Aorta (tissue), 5 donors: ENCODE measurements at regions not wholly inside any gene's neighbourhood (a gene's known extent, or its start where the extent isn't known, plus 50 kb on each side); places are given as distances from the start of the nearest gene placed in this dataset.

Experiments used
- ATAC-seq: fragments of 200-7000 bp; cut with Tn5 transposase; one replicate; pipeline ENCODE4 v1.9.1; 2022; ENCODE audit warnings: moderate library complexity; ENCODE audit not compliant: low FRiP score
- DNase-seq, 2 donors: peaks; one replicate each; pipeline ENCODE4 v3.0.0-alpha.2; 2020
- H3K27ac ChIP-seq, 2 donors: one replicate each; pipeline ENCODE4 v1.5.1; 2013; ENCODE audit warnings: low read length in 2 of 2, mild to moderate bottlenecking in 2 of 2, moderate library complexity in 2 of 2, control low read depth in 1 of 2, inconsistent platforms in 1 of 2, low read depth in 1 of 2
- H3K27me3 ChIP-seq, 2 donors: one replicate each; pipeline ENCODE4 v1.6.1; 2013; ENCODE audit warnings: control low read depth in 1 of 2, low read length in 1 of 2, mild to moderate bottlenecking in 1 of 2, moderate library complexity in 1 of 2; ENCODE audit not compliant: insufficient read depth in 2 of 2, control insufficient read depth in 1 of 2
- H3K36me3 ChIP-seq, 2 donors: one replicate each; pipeline ENCODE4 v1.6.1; 2013; ENCODE audit warnings: control low read depth in 1 of 2, low read length in 1 of 2, mild to moderate bottlenecking in 1 of 2; ENCODE audit not compliant: insufficient read depth in 2 of 2, control insufficient read depth in 1 of 2
- H3K4me1 ChIP-seq, 2 donors: one replicate each; pipeline ENCODE4 v1.6.1; 2013; ENCODE audit warnings: low read length in 2 of 2, control low read depth in 1 of 2, mild to moderate bottlenecking in 1 of 2, moderate library complexity in 1 of 2; ENCODE audit not compliant: insufficient read depth in 2 of 2, control insufficient read depth in 1 of 2
- H3K4me3 ChIP-seq, 2 donors: one replicate each; pipeline ENCODE4 v1.5.1; 2013; ENCODE audit warnings: low read length in 2 of 2, control low read depth in 1 of 2, mild to moderate bottlenecking in 1 of 2
- H3K9me3 ChIP-seq: one replicate; pipeline ENCODE4 v1.6.1; 2013; ENCODE audit warnings: mild to moderate bottlenecking, low read length; ENCODE audit not compliant: control insufficient read depth
- WGBS, 2 donors: extraction: QIAGEN DNeasy Blood & Tissue Kit; methylation state at CpG; one replicate each; pipeline ENCODE4 v1.1.7; 2013; 5-methylcytosine and 5-hydroxymethylcytosine counted together
- intact Hi-C, 2 donors: fragments of 100-400 bp; cut with DNase I; formaldehyde crosslinking; loops; one replicate each; pipeline versions ENCODE4 v1.14.2 to v1.15.0; 2022
- donor health status: healthy with polysubstance abuse.
- donor health status: Bipolar disorder and iron deficiency.
- donor health status: DM: no; HTN: no; CAD: no.
- donor health status: DM: no; HTN: no; CAD: no.
- donor health status: DM: yes; HTN: yes; CAD: no.

DNA sequence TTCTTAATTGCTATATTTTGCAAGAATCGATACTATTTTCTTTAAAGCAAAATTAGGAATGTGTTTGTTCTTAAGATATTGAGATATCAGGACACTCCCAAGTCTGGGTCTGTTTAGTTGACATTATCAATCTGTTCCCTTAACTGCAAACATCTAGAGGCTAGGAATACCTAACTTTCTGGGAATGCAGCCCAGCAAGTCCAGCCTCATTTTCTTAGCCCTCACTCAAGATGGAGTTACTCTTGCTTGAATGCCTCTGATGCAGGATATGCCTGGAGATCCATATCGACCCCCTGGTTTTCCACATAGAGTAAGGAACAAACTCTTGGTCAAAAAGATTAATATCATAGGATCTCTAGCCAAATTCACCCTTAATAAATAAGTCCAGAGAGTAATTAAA is 305.3 kb upstream of the COBL start:
- 84 to 85% methylated on average over 2 of the region's 2 CpGs for WGBS, 2 donors
- intact Hi-C loops, result no loop called here
- no peaks in the 10 kb centered on the region for H3K4me1 ChIP-seq
- ATAC-seq, result no peak
- H3K27ac ChIP-seq, result no peak overlapping the region
- H3K36me3 ChIP-seq, result no peaks in the 10 kb centered on the region
- no peak overlapping the region for H3K4me3 ChIP-seq
- no peak for DNase-seq
- H3K9me3 ChIP-seq, result no peaks in the 10 kb centered on the region
- H3K27me3 ChIP-seq, result no peaks in the 10 kb centered on the region

DNA sequence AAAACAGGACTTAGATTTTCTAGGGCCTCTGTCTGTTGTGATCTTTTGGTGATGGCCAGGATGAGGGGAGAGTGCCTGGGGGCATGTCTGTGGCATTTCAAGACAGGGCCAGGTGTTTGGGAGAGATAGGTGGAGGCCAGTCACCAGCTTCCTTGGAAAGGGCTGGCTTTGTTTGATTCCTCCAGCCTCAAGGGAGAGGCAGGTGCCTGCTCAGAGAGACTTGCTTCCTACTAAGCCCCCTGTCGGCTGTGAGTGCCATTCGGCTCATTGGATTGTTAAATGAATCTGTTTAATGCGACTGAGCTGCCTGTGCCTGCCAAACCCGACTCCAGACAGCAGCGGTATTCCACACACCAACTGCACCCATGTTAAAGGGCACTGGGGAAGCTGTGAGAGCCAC is 304.1 kb upstream of the COBL start:
- Histone ChIP-seq H3K9me3 (no peaks in the 10 kb centered on the region), H3K27ac (no peak overlapping the region), H3K27me3 (no peaks in the 10 kb centered on the region), H3K4me3 (no peak overlapping the region), H3K36me3 (no peaks in the 10 kb centered on the region), H3K4me1 (no peaks in the 10 kb centered on the region)
- DNase-seq (no peak), ATAC-seq (no peak)
- intact Hi-C loops, result no loop called here
- WGBS, 2 donors, result 51 to 59% methylated on average over 5 of the region's 5 CpGs

DNA sequence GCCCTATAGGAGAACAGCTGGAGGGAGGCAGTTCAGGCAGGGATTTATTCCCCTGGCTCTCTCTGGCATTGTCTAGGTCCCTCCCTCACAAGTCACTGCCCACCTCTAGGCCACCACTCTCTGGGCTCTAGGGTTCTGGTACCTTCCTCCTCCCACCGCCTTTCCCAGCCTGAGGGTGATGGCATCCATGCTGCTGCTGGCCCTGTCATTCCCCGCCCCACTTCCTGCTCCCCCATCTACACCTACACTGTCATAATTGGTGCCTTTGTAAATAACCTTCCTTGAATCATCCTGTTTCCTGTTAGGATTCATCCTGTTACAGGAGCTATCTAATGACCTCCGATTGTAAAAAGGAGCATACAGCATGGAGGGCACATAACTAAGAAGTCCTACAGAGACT is 303.3 kb upstream of the COBL start:
- 90 to 94% methylated on average over 3 of the region's 3 CpGs for WGBS, 2 donors
- Histone ChIP-seq H3K4me1 (no peaks in the 10 kb centered on the region), H3K27ac (no peak overlapping the region), H3K4me3 (no peak overlapping the region), H3K27me3 (no peaks in the 10 kb centered on the region), H3K9me3 (no peaks in the 10 kb centered on the region), H3K36me3 (no peaks in the 10 kb centered on the region)
- DNase-seq (no peak), ATAC-seq (no peak)
- intact Hi-C loops, result no loop called here

DNA sequence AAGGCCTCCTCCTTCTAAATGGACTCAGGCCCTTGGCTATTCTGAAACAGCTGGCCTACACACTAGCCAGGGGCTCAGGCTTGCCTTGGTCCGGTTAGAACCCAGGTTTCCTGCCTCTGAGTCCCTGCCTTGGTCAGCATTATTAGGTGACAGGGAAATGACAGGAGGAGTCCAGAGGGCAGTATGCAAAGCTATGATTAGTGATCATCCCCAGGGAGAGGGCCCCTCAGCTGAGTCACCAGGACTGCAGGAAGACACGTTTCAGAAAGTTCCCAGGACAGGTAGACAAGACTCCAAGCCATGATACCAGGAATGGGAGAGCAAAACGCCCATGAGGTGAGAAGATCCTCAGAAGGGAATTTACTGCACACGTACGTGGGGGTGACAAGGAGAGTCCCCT is 301.1 kb upstream of the COBL start:
- Histone ChIP-seq H3K27ac (no peak overlapping the region), H3K4me3 (no peak overlapping the region), H3K9me3 (no peaks in the 10 kb centered on the region), H3K27me3 (no peaks in the 10 kb centered on the region), H3K36me3 (no peaks in the 10 kb centered on the region), H3K4me1 (no peaks in the 10 kb centered on the region)
- no peak for ATAC-seq
- DNase-seq, result no peak
- intact Hi-C loops, result no loop called here
- 76 to 81% methylated on average over 5 of the region's 5 CpGs for WGBS, 2 donors

DNA sequence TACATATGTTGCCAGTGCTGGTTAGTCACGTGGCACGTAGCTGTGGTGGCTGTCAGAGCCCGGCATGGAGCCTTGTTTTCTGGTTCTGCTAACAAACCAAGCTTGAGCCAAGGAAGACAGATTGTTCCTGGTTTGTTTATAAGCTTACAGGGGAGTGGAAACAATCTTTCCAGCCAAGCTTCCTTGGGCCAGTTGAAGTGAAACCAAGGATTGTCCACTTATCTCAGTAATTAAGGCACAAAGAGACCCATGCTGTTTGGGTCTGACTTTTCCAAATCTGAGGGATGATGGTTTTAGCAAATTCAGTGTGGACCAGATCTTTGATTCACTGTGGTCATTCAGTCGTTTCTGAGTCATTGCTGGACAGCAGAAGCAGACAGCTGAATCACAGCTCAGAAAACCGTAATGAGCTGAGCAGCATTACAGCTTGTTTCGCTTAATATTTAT is 297.3 kb upstream of the COBL start:
- Histone ChIP-seq H3K4me1 (no peaks in the 10 kb centered on the region), H3K27ac (no peak overlapping the region), H3K36me3 (no peaks in the 10 kb centered on the region), H3K4me3 (no peak overlapping the region), H3K27me3 (no peaks in the 10 kb centered on the region), H3K9me3 (no peaks in the 10 kb centered on the region)
- intact Hi-C loops, result no loop called here
- ATAC-seq (no peak), DNase-seq (no peak)
- WGBS, 2 donors, result 31 to 34% methylated on average over 6 of the region's 6 CpGs

DNA sequence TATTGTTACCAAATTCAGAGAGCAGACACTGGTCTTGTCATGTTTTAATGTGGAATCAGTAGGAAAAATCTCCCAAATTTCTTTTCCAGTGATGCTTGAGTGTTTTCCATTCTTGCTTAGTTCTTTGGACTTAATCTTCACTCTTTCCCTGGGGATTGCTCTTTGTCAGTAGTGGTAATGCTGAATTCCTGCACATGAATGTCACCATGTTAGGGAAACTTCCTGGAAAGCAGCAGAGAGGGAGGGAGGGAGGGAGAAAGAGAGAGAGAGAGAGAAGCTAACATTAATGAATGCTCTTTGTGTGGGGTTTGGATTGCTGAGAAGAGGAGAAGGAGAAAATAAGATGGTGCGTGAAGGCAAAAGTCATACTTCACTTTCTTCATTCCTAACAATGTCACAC is 295.3 kb upstream of the COBL start:
- WGBS, 2 donors, result 40 to 68% methylated on average over 1 of the region's 1 CpG
- Histone ChIP-seq H3K27me3 (no peaks in the 10 kb centered on the region), H3K36me3 (no peaks in the 10 kb centered on the region), H3K27ac (no peak overlapping the region), H3K9me3 (no peaks in the 10 kb centered on the region), H3K4me1 (no peaks in the 10 kb centered on the region), H3K4me3 (no peak overlapping the region)
- intact Hi-C loops, result no loop called here
- DNase-seq, result no peak
- no peak for ATAC-seq

DNA sequence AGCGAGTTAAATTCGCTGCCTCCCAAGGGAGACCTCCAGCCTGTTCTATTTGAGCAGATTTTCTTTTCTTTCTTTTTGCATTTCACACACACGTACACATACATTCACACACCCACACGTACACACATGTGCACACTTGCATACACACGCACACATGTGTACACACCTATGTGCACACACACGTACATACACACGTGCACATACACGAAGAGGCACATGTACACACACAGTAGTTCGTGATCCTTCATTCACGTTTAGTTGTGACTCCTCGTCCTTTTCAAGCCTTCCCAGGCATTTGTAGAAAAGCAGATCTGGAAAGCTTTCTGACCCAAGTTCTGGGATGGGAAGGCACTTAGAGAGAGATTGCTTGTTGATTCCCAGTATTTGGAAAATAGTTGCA is 290.8 kb upstream of the COBL start:
- Histone ChIP-seq H3K9me3 (no peaks in the 10 kb centered on the region), H3K27me3 (no peaks in the 10 kb centered on the region), H3K4me3 (no peak overlapping the region), H3K36me3 (no peaks in the 10 kb centered on the region), H3K27ac (no peak overlapping the region), H3K4me1 (no peaks in the 10 kb centered on the region)
- WGBS, 2 donors, result 77% methylated on average over 11 of the region's 11 CpGs
- DNase-seq, result no peak
- no peak for ATAC-seq
- intact Hi-C loops, result no loop called here

DNA sequence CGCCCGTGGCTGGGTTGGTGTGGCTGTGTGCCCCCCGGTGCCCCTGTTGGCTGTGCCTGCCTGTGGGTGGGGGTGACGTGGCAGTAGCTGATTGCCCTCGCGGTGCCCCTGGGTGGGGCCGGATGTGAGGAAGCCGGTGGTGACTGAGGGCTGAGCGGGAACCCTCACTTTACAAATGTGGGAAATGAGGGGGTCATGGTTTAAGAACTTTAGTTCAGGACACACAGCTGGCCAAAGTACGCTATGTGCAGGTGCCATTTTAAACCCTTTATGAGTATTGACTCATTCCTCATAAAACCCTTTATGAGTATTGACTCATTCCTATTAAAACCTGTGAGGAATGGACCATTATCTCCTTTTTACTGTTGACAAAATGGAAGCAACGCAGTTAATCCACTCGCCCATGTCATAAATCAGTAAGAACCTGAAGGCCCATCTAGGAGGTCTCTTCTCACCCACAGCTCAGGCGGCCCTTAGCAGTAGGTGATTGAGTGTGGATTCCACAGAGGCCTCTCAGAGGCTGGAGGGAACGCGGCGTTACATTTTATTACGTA is 290.1 kb upstream of the COBL start:
- H3K27ac ChIP-seq, result no peak overlapping the region
- WGBS, 2 donors, result 73 to 80% methylated on average over 17 of the region's 17 CpGs
- no peaks in the 10 kb centered on the region for H3K27me3 ChIP-seq
- no peaks in the 10 kb centered on the region for H3K36me3 ChIP-seq
- H3K9me3 ChIP-seq, result no peaks in the 10 kb centered on the region
- no peaks in the 10 kb centered on the region for H3K4me1 ChIP-seq
- no peak overlapping the region for H3K4me3 ChIP-seq
- ATAC-seq (no peak), DNase-seq (no peak)
- intact Hi-C loops, result no loop called here

DNA sequence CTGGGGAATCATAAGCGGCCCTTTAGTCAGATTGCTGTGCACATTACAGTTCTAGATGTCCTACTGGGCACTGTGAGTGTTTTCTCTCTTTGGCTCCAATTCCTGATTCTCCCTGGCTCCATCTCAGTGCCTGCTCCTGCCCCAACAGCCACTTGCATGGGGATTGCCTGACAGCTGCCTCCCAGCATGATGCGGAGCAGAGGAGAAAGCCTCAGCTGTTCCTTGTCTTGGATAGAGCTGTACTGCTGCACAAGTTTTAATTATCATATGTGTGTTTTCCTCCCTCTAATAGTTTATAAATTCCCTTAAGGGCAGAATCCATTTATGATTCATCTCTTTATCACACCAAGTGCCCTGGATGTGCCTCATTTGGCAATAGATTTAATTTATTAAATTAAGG is 285.8 kb upstream of the COBL start:
- Histone ChIP-seq H3K4me1 (no peaks in the 10 kb centered on the region), H3K27me3 (no peaks in the 10 kb centered on the region), H3K27ac (no peak overlapping the region), H3K9me3 (no peaks in the 10 kb centered on the region), H3K4me3 (no peak overlapping the region), H3K36me3 (no peaks in the 10 kb centered on the region)
- intact Hi-C loops, result no loop called here
- ATAC-seq (no peak), DNase-seq (no peak)
- 95 to 98% methylated on average over 2 of the region's 2 CpGs for WGBS, 2 donors
